LNCaP clone FGC (cell line): ENCODE measurements at regions not wholly inside any gene's neighbourhood (a gene's known extent, or its start where the extent isn't known, plus 50 kb on each side); places are given as distances from the start of the nearest gene placed in this dataset.

Source experiments
- DNase-seq: peaks from one replicate; pipeline ENCODE4 v3.0.0-alpha.2; 2011; ENCODE audit warnings: low read depth
- H3K4me3 ChIP-seq: 2 replicates; pipeline ENCODE4 v1.5.1; 2011; ENCODE audit warnings: mild to moderate bottlenecking, low read depth, low read length, control low read depth
- TF ChIP-seq, protein P1 (sequence below): IDR thresholded peaks from 2 replicates; pipeline ENCODE4 v1.5.1; 2012; ENCODE audit warnings: mild to moderate bottlenecking; ENCODE audit not compliant: control insufficient read depth, insufficient read depth; ENCODE audit errors: extremely low read depth

DNA sequence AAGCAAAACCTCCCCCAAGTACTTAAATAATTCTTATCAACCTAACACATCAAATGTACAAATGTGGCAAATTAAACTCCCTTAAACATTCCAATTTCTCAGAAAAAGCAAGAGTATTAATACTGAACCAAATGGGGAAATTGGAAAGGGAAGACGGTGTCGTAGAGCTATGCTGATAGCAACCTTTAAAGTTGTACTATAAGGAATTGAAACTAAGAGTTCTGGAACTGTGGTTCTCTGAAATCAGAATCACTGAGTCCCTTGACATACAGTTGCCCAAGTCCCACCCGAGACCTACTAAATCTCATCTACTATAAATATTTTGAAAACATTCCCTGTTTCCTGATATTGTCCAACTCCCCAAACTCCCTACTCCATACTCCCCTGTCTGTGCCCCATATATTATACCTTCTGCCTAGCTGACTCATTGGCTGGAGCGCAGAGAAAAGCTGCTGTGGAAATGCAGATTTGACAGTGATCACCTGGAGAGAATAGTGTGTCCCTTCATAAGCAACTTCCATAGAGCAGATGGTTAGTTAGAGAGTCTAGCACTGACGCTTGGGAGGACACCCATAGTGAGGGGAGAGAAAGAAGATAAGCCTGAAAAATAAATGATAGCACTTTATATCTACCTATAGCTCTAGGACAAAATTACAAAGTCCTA lies 51.4 kb upstream of the ITM2B start:
- TF ChIP-seq, protein P1, sequence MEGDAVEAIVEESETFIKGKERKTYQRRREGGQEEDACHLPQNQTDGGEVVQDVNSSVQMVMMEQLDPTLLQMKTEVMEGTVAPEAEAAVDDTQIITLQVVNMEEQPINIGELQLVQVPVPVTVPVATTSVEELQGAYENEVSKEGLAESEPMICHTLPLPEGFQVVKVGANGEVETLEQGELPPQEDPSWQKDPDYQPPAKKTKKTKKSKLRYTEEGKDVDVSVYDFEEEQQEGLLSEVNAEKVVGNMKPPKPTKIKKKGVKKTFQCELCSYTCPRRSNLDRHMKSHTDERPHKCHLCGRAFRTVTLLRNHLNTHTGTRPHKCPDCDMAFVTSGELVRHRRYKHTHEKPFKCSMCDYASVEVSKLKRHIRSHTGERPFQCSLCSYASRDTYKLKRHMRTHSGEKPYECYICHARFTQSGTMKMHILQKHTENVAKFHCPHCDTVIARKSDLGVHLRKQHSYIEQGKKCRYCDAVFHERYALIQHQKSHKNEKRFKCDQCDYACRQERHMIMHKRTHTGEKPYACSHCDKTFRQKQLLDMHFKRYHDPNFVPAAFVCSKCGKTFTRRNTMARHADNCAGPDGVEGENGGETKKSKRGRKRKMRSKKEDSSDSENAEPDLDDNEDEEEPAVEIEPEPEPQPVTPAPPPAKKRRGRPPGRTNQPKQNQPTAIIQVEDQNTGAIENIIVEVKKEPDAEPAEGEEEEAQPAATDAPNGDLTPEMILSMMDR = no peak
- H3K4me3 ChIP-seq = no peak overlapping the region

DNA sequence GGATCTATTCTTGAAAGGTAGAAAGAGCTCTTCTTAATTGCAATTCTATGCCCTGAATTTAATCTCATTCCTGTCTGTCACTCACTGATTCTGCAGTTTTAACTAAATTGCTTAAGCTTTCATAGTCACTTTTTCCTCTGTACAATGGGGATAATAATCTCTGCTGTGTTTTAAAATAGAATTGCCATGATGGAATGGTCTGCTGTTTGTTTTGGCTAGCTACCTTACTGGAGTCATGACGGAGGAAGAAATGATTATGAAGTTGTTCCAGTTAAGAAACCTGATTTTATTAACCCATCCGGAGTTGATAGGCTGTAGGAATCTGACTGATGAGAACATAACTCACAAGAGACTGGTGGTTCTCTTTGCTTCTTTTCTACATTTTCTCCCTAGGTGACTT lies 54.9 kb upstream of the ITM2B start:
- DNase-seq = no peak
- H3K4me3 ChIP-seq = no peak overlapping the region
- TF ChIP-seq, protein P1 = no peak

More for the DNA sequence above, 51.4 kb upstream of the ITM2B start:
- DNase-seq = no peak

DNA sequence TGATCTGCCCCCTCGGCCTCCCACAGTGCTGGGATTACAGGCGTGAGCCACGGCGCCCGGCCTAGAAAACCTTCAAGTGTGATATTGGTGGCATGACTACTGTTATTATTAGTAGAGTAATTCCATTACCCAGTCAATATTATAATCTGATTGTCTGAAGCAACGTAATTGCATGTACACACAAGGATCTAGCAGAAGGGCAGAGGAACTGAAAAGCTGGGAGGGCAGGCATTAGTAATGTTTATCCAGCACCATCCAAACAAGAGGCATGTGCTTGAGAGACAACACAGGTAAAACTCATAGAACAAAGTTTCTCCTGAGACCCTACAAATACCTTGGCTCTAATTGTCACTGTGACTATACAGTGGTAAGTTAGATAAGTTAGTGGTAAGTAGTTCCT lies 56.2 kb upstream of the ITM2B start:
- no peak overlapping the region for H3K4me3 ChIP-seq
- TF ChIP-seq, protein P1 = no peak
- no peak for DNase-seq

DNA sequence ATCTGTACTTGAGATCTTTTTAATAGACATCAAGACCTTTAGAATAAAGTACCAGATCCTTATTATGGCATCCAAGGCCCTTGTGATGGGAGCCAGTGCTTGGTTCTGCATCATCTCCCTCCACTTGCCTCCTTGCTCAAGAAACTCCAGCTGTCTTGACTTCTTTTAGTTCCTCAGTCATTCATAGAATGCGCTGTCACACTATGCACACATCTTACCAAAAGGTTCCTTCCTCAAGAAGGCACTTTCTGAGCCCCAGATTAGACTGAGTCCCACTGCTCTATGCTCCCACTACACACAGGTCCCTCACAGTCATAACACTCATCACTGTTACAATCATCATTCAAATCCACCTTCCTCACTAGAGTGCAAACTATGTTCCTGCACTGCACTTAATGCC lies 57.8 kb upstream of the ITM2B start:
- TF ChIP-seq, protein P1 = no peak
- DNase-seq = no peak

DNA sequence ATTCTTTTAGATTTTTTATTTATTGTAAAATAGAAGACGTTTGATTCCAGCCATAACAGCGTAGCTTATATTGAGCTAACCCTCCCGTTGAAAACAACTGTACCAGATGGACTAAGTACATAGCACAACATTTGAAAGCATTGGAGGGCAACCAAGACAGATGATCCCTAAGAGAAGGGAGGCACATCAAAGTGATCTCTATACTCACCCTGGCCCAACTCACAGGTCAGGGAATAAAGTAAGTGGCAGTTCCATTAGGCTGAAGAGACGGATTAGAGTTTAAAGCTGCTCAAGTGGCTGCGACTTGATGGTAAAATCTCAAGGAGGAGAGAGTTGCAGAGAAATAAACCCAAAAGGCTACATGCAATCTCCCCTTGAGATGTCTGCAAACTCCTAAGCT lies 65.1 kb upstream of the ITM2B start:
- H3K4me3 ChIP-seq = no peak overlapping the region
- TF ChIP-seq, protein P1 = no peak
- DNase-seq = no peak

More for the DNA sequence above, 57.8 kb upstream of the ITM2B start:
- H3K4me3 ChIP-seq = no peak overlapping the region

DNA sequence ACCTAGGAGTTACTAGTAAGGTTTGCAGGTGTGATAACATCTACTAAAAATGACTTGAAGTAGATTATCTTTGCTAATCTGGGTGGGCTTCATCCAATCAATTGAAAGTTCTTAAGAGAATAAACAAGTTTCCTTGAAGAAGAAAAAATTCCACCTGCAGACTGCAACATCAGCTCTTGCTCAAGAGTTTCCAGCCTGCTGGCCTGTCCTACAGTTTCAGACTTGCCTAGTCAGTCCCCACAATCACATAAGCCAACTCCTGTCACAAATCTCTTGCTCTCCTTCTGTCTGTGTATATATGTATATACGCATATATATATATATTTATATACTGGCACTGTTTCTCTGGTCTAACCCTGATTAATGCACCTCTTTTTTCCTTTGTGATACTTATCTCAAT lies 67.3 kb upstream of the ITM2B start:
- DNase-seq = no peak
- TF ChIP-seq, protein P1 = no peak
- H3K4me3 ChIP-seq = no peak overlapping the region

DNA sequence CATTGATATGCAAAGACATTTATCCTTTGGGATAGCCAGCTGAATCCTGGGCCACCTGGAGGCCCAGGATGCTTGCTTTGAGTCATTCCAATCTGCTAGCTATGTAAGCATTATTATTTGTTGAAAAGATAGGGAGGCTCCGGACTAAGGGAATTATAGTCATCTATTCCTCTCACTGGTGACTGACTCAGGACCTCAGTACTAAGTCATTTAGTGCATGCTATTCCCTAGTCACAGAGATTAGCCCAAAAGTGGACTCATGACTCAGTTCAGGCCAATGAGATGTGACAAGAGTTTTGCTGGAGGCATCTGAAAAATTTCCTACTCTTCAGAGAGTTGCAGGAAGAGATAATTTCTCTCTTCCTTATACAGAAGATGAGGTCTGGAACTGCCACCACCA lies 67.9 kb upstream of the ITM2B start:
- no peak for DNase-seq
- H3K4me3 ChIP-seq = no peak overlapping the region
- TF ChIP-seq, protein P1 = no peak
